Spleen (tissue), 7 donors: ENCODE measurements at regions not wholly inside any gene's neighbourhood (a gene's known extent, or its start where the extent isn't known, plus 50 kb on each side); places are given as distances from the start of the nearest gene placed in this dataset.

Experiments used
- CTCF ChIP-seq, 11 experiments: fragments of 200-600 bp in 7 of 11; fragments of 450-650 bp in 4 of 11; sonication (generic) in 4 of 11; IDR thresholded peaks in 8 of 11; conservative IDR thresholded peaks in 3 of 11; 1 replicate in 7 of 11; 2 replicates in 4 of 11; pipeline versions ENCODE4 v1.4.0 to v1.8.0; 2016 to 2021; ENCODE audit warnings: antibody characterized with exemption in 11 of 11, inconsistent platforms in 4 of 11, mild to moderate bottlenecking in 1 of 11
- POLR2A ChIP-seq, 3 donors: fragments of 450-650 bp; IDR thresholded peaks; one replicate each; pipeline ENCODE4 v1.5.1; 2017; ENCODE audit warnings: antibody characterized with exemption in 3 of 3, mild to moderate bottlenecking in 1 of 3
- POLR2AphosphoS5 ChIP-seq, 3 donors: sonication (generic); formaldehyde crosslinking; IDR thresholded peaks; one replicate each; pipeline ENCODE4 v1.5.1; 2017; ENCODE audit warnings: antibody characterized with exemption in 3 of 3
- donor health status: DM: no; HTN: no; CAD: no; lungs with moderate emphysema.
- donor health status: DM: no; HTN: no; CAD: no.
- donor health status: DM: no; HTN: no; CAD: no.

GRCh38 chr2:239520811-239521517 lies 120.1 kb upstream of the HDAC4 start:
- TF ChIP-seq CTCF (IDR thresholded peaks at IDR 0.05 in 8 of 11, conservative IDR thresholded peaks at IDR 0.05 in 3 of 11), result no peak
- no peak for TF ChIP-seq POLR2A (IDR thresholded peaks at IDR 0.05)
- TF ChIP-seq POLR2AphosphoS5 (IDR thresholded peaks at IDR 0.05), result no peak
